HepG2 (cell line): ENCODE measurements at regions not wholly inside any gene's neighbourhood (a gene's known extent, or its start where the extent isn't known, plus 50 kb on each side); places are given as distances from the start of the nearest gene placed in this dataset.
"Not testable (repeated sequence)": the region's sequence is repeated elsewhere in the genome, so short reads cannot be mapped to it uniquely, and the experiment has no call there.

Experiments used
- ATAC-seq: fragments of 200-7000 bp; cut with Tn5 transposase; 3 replicates; pipeline ENCODE4 v1.9.1; 2020; ENCODE audit warnings: mild to moderate bottlenecking, moderate library complexity
- BruUV-seq: library from RNA; stranded (reverse); fragments of 400-500 nt; replicated peaks from 2 replicates; lab custom pipeline; 2021; lab: Mats Ljungman, UMichigan
- CTCF ChIA-PET: fragments of 300-600 bp; formaldehyde crosslinking; extraction: SDS; loops from one replicate; lab custom pipeline; 2021; ENCODE audit warnings: low total read pairs, inconsistent platforms, low intra/inter-chr PET ratio; lab: Yijun Ruan, JAX
- POLR2A ChIA-PET: fragments of 350-600 bp; sonication (Branson Sonifier 250); formaldehyde crosslinking; loops from one replicate; lab custom pipeline; 2020; ENCODE audit warnings: antibody characterized with exemption, inconsistent platforms; lab: Yijun Ruan, JAX
- DNase-seq: peaks from one replicate; pipeline ENCODE4 v3.0.0-alpha.2; 2015; ENCODE audit warnings: low spot score
- FAIRE-seq: peaks from 3 replicates; lab custom pipeline; 2011; peaks lifted over from hg19 to GRCh38; lab: Jason Lieb, UNC
- H2AFZ ChIP-seq: one replicate; pipeline ENCODE4 v1.6.1; 2011; ENCODE audit warnings: low read length, inconsistent platforms
- H3K27ac ChIP-seq: fragments of 300-600 bp; 3 replicates; pipeline ENCODE4 v1.8.0; 2011; ENCODE audit warnings: mixed run types, mild to moderate bottlenecking, mixed read lengths, low read length, inconsistent platforms; ENCODE audit not compliant: insufficient read depth; ENCODE audit errors: extremely low read length
- H3K27me3 ChIP-seq, 2 experiments: fragments of 200-600 bp in 1 of 2; 2 replicates in 1 of 2; 3 replicates in 1 of 2; pipeline versions ENCODE4 v1.6.0 to v1.8.0; 2011; ENCODE audit warnings: low read length in 2 of 2, mild to moderate bottlenecking in 2 of 2, moderate library complexity in 2 of 2, inconsistent platforms in 1 of 2; ENCODE audit not compliant: insufficient read depth in 2 of 2, control insufficient read depth in 1 of 2
- H3K36me3 ChIP-seq, 2 experiments: fragments of 200-600 bp in 1 of 2; replicated peaks in 1 of 2; 2 replicates in 1 of 2; 3 replicates in 1 of 2; pipeline versions ENCODE4 v1.5.1 to v1.8.0; 2011; ENCODE audit warnings: low read length in 2 of 2, inconsistent platforms in 1 of 2; ENCODE audit not compliant: insufficient read depth in 2 of 2, control insufficient read depth in 1 of 2
- H3K4me1 ChIP-seq: 2 replicates; pipeline ENCODE4 v1.5.1; 2012; ENCODE audit warnings: low read length, inconsistent platforms; ENCODE audit not compliant: insufficient read depth
- H3K4me2 ChIP-seq: 2 replicates; pipeline ENCODE4 v1.6.0; 2011; ENCODE audit warnings: low read depth, low read length, inconsistent platforms
- H3K4me3 ChIP-seq, 3 experiments: fragments of 200-600 bp in 1 of 3; sonication (generic), shearing (Covaris generic) in 1 of 3; replicated peaks in 1 of 3; 2 replicates each; pipeline ENCODE4 v1.5.1; 2011 to 2016; ENCODE audit warnings: low read length in 3 of 3, inconsistent platforms in 2 of 3, low read depth in 2 of 3, mild to moderate bottlenecking in 2 of 3, control low read depth in 1 of 3, mixed read lengths in 1 of 3; ENCODE audit not compliant: insufficient read depth in 1 of 3
- H3K79me2 ChIP-seq: one replicate; pipeline ENCODE4 v1.6.1; 2011; ENCODE audit warnings: low read length, inconsistent platforms; ENCODE audit not compliant: insufficient read depth
- H3K9ac ChIP-seq: 2 replicates; pipeline ENCODE4 v1.6.0; 2011; ENCODE audit warnings: mild to moderate bottlenecking, low read depth, low read length, inconsistent platforms; ENCODE audit not compliant: insufficient read depth
- H3K9me3 ChIP-seq: 2 replicates; pipeline ENCODE4 v1.5.1; 2012; ENCODE audit warnings: mild to moderate bottlenecking, low read length
- H4K20me1 ChIP-seq: 2 replicates; pipeline ENCODE4 v1.6.0; 2011; ENCODE audit warnings: inconsistent platforms, mild to moderate bottlenecking, low read length, moderate library complexity; ENCODE audit not compliant: insufficient read depth
- BORCS8-MEF2B ChIP-seq: sonication (generic); formaldehyde crosslinking; IDR thresholded peaks from 2 replicates; pipeline ENCODE4 v1.8.0; 2022; ENCODE audit warnings: mild to moderate bottlenecking, missing genetic modification reagents
- EP300 ChIP-seq, 3 experiments: sonication (generic) in 1 of 3; formaldehyde crosslinking in 1 of 3; IDR thresholded peaks; 2 replicates each; pipeline versions ENCODE4 v1.5.1 to v1.6.1; 2011 to 2020; ENCODE audit warnings: low read depth in 2 of 3, low read length in 2 of 3, borderline replicate concordance in 1 of 3, improper control_type of control experiment in 1 of 3, mild to moderate bottlenecking in 1 of 3, missing genetic modification reagents in 1 of 3, moderate library complexity in 1 of 3
- KLF15 ChIP-seq: sonication (generic); formaldehyde crosslinking; IDR thresholded peaks from 2 replicates; pipeline ENCODE4 v1.8.1; 2023; ENCODE audit warnings: borderline replicate concordance, mild to moderate bottlenecking, inconsistent platforms, missing genetic modification reagents, mixed read lengths
- MTF1 ChIP-seq: sonication (generic); formaldehyde crosslinking; IDR thresholded peaks from 2 replicates; pipeline ENCODE4 v1.5.0; 2020; ENCODE audit warnings: missing genetic modification reagents
- RBFOX2 ChIP-seq: fragments of 200-400 bp; formaldehyde crosslinking; IDR thresholded peaks from 2 replicates; pipeline ENCODE4 v1.6.1; 2017; ENCODE audit warnings: low read depth, mild to moderate bottlenecking, low read length
- ZFP36L1 ChIP-seq: sonication (generic); formaldehyde crosslinking; IDR thresholded peaks from 2 replicates; pipeline ENCODE4 v1.8.0; 2022; ENCODE audit warnings: mild to moderate bottlenecking, missing genetic modification reagents, moderate library complexity
- ZNF891 ChIP-seq: sonication (generic); formaldehyde crosslinking; IDR thresholded peaks from 2 replicates; pipeline ENCODE4 v1.5.0; 2020; ENCODE audit warnings: mild to moderate bottlenecking, missing genetic modification reagents
- WGBS: methylation state at CpG from one replicate; pipeline ENCODE4 v1.1.6; 2017; ENCODE audit warnings: low lambda C conversion rate; 5-methylcytosine and 5-hydroxymethylcytosine counted together
- in situ Hi-C: cut with HindIII; loops from 2 replicates; pipeline ENCODE4 v1.10.0; 2017; ENCODE audit warnings: low pct_unique_long_range_greater_than_20kb; ENCODE audit not compliant: extremely low pct_ligation_motif_present
- intact Hi-C: fragments of 100-400 bp; cut with micrococcal nuclease; formaldehyde crosslinking; loops from one replicate; pipeline ENCODE4 v1.10.0; 2022; ENCODE audit not compliant: unreplicated experiment

- no peak for FAIRE-seq
Measured at GRCh38 chr5:17123010-17123409, 94.4 kb upstream of the BASP1 start.

GRCh38 chr5:17123773-17124172 lies 93.7 kb upstream of the BASP1 start:
- CTCF ChIA-PET, H3K9me3 ChIP-seq, H3K27me3 ChIP-seq, H3K4me1 ChIP-seq, POLR2A ChIA-PET, intact Hi-C loops, H3K79me2 ChIP-seq, ATAC-seq, H4K20me1 ChIP-seq, FAIRE-seq, H3K9ac ChIP-seq, H3K27ac ChIP-seq, H2AFZ ChIP-seq, H3K4me2 ChIP-seq, DNase-seq, H3K36me3 ChIP-seq, H3K4me3 ChIP-seq, BruUV-seq, in situ Hi-C loops: not testable (repeated sequence)
- WGBS = 43% methylated on average over 3 of the region's 3 CpGs

More at GRCh38 chr5:17123010-17123409, 94.4 kb upstream of the BASP1 start:
- in situ Hi-C loops (no loop called here), intact Hi-C loops (no loop called here)
- H3K4me2 ChIP-seq = no peak overlapping the region
- no peak for ATAC-seq
- POLR2A ChIA-PET = no interaction called here
- no peak overlapping the region for H3K9ac ChIP-seq
- H3K36me3 ChIP-seq = no peaks in the 10 kb centered on the region
- H3K4me3 ChIP-seq = no peak overlapping the region
- no peaks in the 10 kb centered on the region for H3K79me2 ChIP-seq
- no peak overlapping the region for H2AFZ ChIP-seq
- no peaks in the 10 kb centered on the region for H3K4me1 ChIP-seq
- CTCF ChIA-PET = no interaction called here
- WGBS = 58% methylated on average over 5 of the region's 5 CpGs
- H3K9me3 ChIP-seq = no peaks in the 10 kb centered on the region
- no TSS peak for BruUV-seq
- TF ChIP-seq KLF15 (CRISPR knock-in tag) (no peak), ZFP36L1 (CRISPR knock-in tag) (no peak), RBFOX2 (no peak), EP300 (IDR thresholded peaks at IDR 0.05; ENCODE audit: low read depth in 2 of 2, low read length in 2 of 2) (no peak), EP300 (CRISPR knock-in tag; IDR thresholded peaks at IDR 0.05; ENCODE audit: borderline replicate concordance) (no peak), ZNF891 (CRISPR knock-in tag) (no peak), MTF1 (CRISPR knock-in tag) (no peak), BORCS8-MEF2B (no peak)
- TF ChIP-seq, all 625 proteins: peak for 0
- no peaks in the 10 kb centered on the region for H4K20me1 ChIP-seq
- peaks cover 0 to 3% of the 10 kb centered on the region in 2 experiments; a peak in 2 of 5 replicates for H3K27me3 ChIP-seq
- no peak for DNase-seq
- no peak overlapping the region for H3K27ac ChIP-seq
